PC-3 (cell line): ENCODE measurements at regions not wholly inside any gene's neighbourhood (a gene's known extent, or its start where the extent isn't known, plus 50 kb on each side); places are given as distances from the start of the nearest gene placed in this dataset.

Source experiments
- ATAC-seq: fragments of 200-7000 bp; cut with Tn5 transposase; 2 replicates; pipeline ENCODE4 v1.9.1; 2020; ENCODE audit warnings: mild to moderate bottlenecking, moderate library complexity
- BruUV-seq: library from RNA; stranded (reverse); fragments of 400-500 nt; replicated peaks from 2 replicates; lab custom pipeline; 2021; lab: Mats Ljungman, UMichigan
- CTCF ChIA-PET: fragments of 300-600 bp; sonication (Branson Sonifier 250); formaldehyde crosslinking; loops from one replicate; lab custom pipeline; 2022; ENCODE audit warnings: antibody characterized with exemption; lab: Charles Lee
- POLR2A ChIA-PET: fragments of 300-600 bp; sonication (Branson Sonifier 250); formaldehyde crosslinking; loops from one replicate; lab custom pipeline; 2022; ENCODE audit warnings: antibody characterized with exemption; ENCODE audit not compliant: unreplicated experiment; lab: Charles Lee
- DNase-seq: peaks from one replicate; pipeline ENCODE4 v3.0.0-alpha.2; 2015
- H2AFZ ChIP-seq: fragments of 300-600 bp; sonication (generic); 2 replicates; pipeline ENCODE4 v1.6.0; 2016; ENCODE audit warnings: antibody characterized with exemption, low read length
- H3F3A ChIP-seq: fragments of 300-600 bp; sonication (generic); one replicate; pipeline ENCODE4 v1.6.0; 2017; ENCODE audit warnings: antibody characterized with exemption, low read length, control low read depth, mild to moderate bottlenecking; ENCODE audit not compliant: unreplicated experiment
- H3K27ac ChIP-seq: fragments of 300-600 bp; sonication (generic); 2 replicates; pipeline ENCODE4 v1.5.1; 2016; ENCODE audit warnings: mild to moderate bottlenecking, low read length
- H3K27me3 ChIP-seq: fragments of 300-600 bp; sonication (generic); 2 replicates; pipeline ENCODE4 v1.6.1; 2016; ENCODE audit warnings: low read length, mixed read lengths
- H3K36me3 ChIP-seq: fragments of 300-600 bp; sonication (generic); 2 replicates; pipeline ENCODE4 v1.6.1; 2016; ENCODE audit warnings: low read depth, mixed run types, low read length, mixed read lengths
- H3K4me1 ChIP-seq: fragments of 300-600 bp; sonication (generic); 2 replicates; pipeline ENCODE4 v1.5.1; 2016; ENCODE audit warnings: low read length; ENCODE audit not compliant: insufficient read depth
- H3K4me2 ChIP-seq: fragments of 300-600 bp; sonication (generic); 2 replicates; pipeline ENCODE4 v1.6.0; 2016; ENCODE audit warnings: low read length
- H3K4me3 ChIP-seq: fragments of 300-600 bp; sonication (generic); 2 replicates; pipeline ENCODE4 v1.5.1; 2016; ENCODE audit warnings: mild to moderate bottlenecking, low read length, mixed read lengths
- H3K79me2 ChIP-seq: fragments of 300-600 bp; sonication (generic); 2 replicates; pipeline ENCODE4 v1.6.1; 2017; ENCODE audit warnings: low read length, mixed read lengths
- H3K9ac ChIP-seq: fragments of 300-600 bp; sonication (generic); 2 replicates; pipeline ENCODE4 v1.6.0; 2016; ENCODE audit warnings: mild to moderate bottlenecking, low read length
- H3K9me2 ChIP-seq: fragments of 300-600 bp; sonication (generic); replicated peaks from 2 replicates; pipeline ENCODE4 v1.6.1; 2016; ENCODE audit warnings: mixed run types, low read length, mixed read lengths
- H3K9me3 ChIP-seq: fragments of 300-600 bp; sonication (generic); 2 replicates; pipeline ENCODE4 v1.6.1; 2016; ENCODE audit warnings: low read length, mixed read lengths
- H4K20me1 ChIP-seq: fragments of 300-600 bp; sonication (generic); 2 replicates; pipeline ENCODE4 v1.6.1; 2016; ENCODE audit warnings: low read length, mixed read lengths
- EZH2 ChIP-seq: fragments of 300-600 bp; sonication (generic); IDR thresholded peaks from one replicate; pipeline ENCODE4 v1.6.1; 2017; ENCODE audit warnings: antibody characterized with exemption, mild to moderate bottlenecking, low read length; ENCODE audit not compliant: unreplicated experiment
- EZH2phosphoT487 ChIP-seq: fragments of 300-600 bp; sonication (generic); IDR thresholded peaks from 2 replicates; pipeline ENCODE4 v1.6.1; 2018; ENCODE audit warnings: mild to moderate bottlenecking, antibody characterized with exemption, low read length, borderline replicate concordance
- intact Hi-C: fragments of 100-400 bp; cut with micrococcal nuclease; formaldehyde crosslinking; loops from 2 replicates; pipeline ENCODE4 v1.9.0; 2023
- TF ChIP-seq, protein P1 (sequence below): fragments of 300-600 bp; sonication (generic); conservative IDR thresholded peaks from 2 replicates; pipeline ENCODE4 v1.5.1; 2017; ENCODE audit warnings: antibody characterized with exemption, low read depth, mild to moderate bottlenecking, low read length

DNA sequence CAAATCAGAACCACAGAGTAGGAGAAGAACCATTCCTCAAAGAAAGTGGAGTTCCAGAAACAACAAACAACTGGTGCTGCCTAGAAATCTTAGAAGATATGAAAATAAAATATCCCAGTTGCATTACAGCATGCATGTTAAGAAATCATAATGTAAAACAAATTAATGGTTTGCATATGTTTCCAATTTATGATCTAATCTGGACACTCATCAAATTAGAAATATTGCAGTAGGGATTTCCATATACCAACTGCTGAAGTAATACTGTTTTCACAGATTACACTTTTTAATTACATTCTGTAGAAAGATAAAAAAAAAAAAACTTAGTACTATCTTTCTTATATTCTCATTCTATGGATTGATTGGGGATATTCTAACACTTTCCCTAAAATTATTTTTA lies 1034.6 kb upstream of the C9orf72 start:
- H3K9me3 ChIP-seq: no peaks in the 10 kb centered on the region
- H3K9ac ChIP-seq: no peak overlapping the region
- H3F3A ChIP-seq: no peaks in the 10 kb centered on the region
- CTCF ChIA-PET: no interaction called here
- H3K27me3 ChIP-seq: no peaks in the 10 kb centered on the region
- H3K27ac ChIP-seq: no peak overlapping the region
- H2AFZ ChIP-seq: no peak overlapping the region
- POLR2A ChIA-PET: no interaction called here
- no peak overlapping the region for H3K4me2 ChIP-seq
- no peak for DNase-seq
- ATAC-seq: no peak
- H4K20me1 ChIP-seq: no peaks in the 10 kb centered on the region
- no peaks in the 10 kb centered on the region for H3K36me3 ChIP-seq
- no peaks in the 10 kb centered on the region for H3K9me2 ChIP-seq
- no peak overlapping the region for H3K4me3 ChIP-seq
- intact Hi-C loops: no loop called here
- no TSS peak for BruUV-seq
- no peak for TF ChIP-seq EZH2
- TF ChIP-seq EZH2phosphoT487: no peak
- TF ChIP-seq, protein P1, sequence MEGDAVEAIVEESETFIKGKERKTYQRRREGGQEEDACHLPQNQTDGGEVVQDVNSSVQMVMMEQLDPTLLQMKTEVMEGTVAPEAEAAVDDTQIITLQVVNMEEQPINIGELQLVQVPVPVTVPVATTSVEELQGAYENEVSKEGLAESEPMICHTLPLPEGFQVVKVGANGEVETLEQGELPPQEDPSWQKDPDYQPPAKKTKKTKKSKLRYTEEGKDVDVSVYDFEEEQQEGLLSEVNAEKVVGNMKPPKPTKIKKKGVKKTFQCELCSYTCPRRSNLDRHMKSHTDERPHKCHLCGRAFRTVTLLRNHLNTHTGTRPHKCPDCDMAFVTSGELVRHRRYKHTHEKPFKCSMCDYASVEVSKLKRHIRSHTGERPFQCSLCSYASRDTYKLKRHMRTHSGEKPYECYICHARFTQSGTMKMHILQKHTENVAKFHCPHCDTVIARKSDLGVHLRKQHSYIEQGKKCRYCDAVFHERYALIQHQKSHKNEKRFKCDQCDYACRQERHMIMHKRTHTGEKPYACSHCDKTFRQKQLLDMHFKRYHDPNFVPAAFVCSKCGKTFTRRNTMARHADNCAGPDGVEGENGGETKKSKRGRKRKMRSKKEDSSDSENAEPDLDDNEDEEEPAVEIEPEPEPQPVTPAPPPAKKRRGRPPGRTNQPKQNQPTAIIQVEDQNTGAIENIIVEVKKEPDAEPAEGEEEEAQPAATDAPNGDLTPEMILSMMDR: no peak
- no peaks in the 10 kb centered on the region for H3K79me2 ChIP-seq
- no peaks in the 10 kb centered on the region for H3K4me1 ChIP-seq

DNA sequence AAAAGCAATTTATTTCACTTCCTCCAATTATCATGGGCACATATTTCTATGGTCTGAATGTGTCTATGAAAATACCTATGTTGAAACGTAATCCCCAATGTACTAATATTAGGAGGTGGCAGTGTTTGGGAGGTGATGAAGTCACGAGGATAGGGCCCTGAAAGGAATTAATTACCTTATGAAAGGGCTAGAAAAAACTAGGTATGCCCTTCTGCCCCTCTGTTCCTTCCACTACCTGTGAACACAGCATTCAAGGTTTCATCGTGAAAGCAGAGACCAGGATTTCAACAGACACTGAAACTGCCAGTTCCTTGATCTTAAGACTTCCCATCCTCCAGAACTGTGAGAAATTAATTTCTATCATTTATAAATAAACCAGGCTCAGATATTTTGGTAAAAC lies 1037.1 kb upstream of the C9orf72 start:
- ATAC-seq (no peak), DNase-seq (no peak)
- H4K20me1 ChIP-seq: no peaks in the 10 kb centered on the region
- no peaks in the 10 kb centered on the region for H3K79me2 ChIP-seq
- H3K9ac ChIP-seq: no peak overlapping the region
- TF ChIP-seq EZH2phosphoT487: no peak
- no peak for TF ChIP-seq EZH2
- TF ChIP-seq, protein P1: no peak
- no peaks in the 10 kb centered on the region for H3F3A ChIP-seq
- no peak overlapping the region for H3K4me3 ChIP-seq
- no peak overlapping the region for H2AFZ ChIP-seq
- no peak overlapping the region for H3K27ac ChIP-seq
- ChIA-PET CTCF (no interaction called here), POLR2A (no interaction called here)
- BruUV-seq: no TSS peak
- no peaks in the 10 kb centered on the region for H3K9me2 ChIP-seq
- no peaks in the 10 kb centered on the region for H3K36me3 ChIP-seq
- H3K4me1 ChIP-seq: no peaks in the 10 kb centered on the region
- no peak overlapping the region for H3K4me2 ChIP-seq
- no peaks in the 10 kb centered on the region for H3K27me3 ChIP-seq
- intact Hi-C loops: no loop called here
- H3K9me3 ChIP-seq: no peaks in the 10 kb centered on the region

DNA sequence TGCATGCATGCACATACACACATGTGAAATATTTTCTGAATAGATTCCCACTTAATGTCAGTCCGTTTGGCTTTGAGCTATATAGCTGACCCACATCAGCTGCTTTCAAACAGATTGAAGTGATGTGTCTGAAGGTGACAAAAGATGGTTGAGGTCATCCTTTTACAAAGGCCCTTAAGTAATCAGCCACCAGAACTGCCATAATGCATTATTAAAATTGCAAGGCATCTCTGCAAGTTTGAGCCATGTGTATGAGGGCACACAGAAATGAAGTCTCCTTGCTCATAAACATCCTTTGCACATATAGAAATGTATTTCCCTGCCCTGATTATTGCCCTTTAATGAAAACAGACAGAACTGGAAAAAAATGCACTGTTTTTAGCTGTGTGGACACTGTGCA lies 1043.0 kb upstream of the C9orf72 start:
- intact Hi-C loops: no loop called here
- CTCF ChIA-PET: no interaction called here

More for the DNA sequence above, 1043.0 kb upstream of the C9orf72 start:
- no peak for DNase-seq
- H3K9me2 ChIP-seq: no peaks in the 10 kb centered on the region
- H3K4me1 ChIP-seq: no peaks in the 10 kb centered on the region
- no peaks in the 10 kb centered on the region for H4K20me1 ChIP-seq
- no peaks in the 10 kb centered on the region for H3F3A ChIP-seq
- no peaks in the 10 kb centered on the region for H3K9me3 ChIP-seq
- no peaks in the 10 kb centered on the region for H3K27me3 ChIP-seq
- no peaks in the 10 kb centered on the region for H3K36me3 ChIP-seq
- ATAC-seq: no peak
- H3K4me2 ChIP-seq: no peak overlapping the region
- no peak overlapping the region for H3K27ac ChIP-seq
- POLR2A ChIA-PET: no interaction called here
- no TSS peak for BruUV-seq
- H3K79me2 ChIP-seq: no peaks in the 10 kb centered on the region
- H2AFZ ChIP-seq: no peak overlapping the region
- H3K4me3 ChIP-seq: no peak overlapping the region
- TF ChIP-seq, protein P1: no peak
- TF ChIP-seq EZH2 (no peak), EZH2phosphoT487 (no peak)
- H3K9ac ChIP-seq: no peak overlapping the region
